H1 (cell line): ENCODE measurements at regions not wholly inside any gene's neighbourhood (a gene's known extent, or its start where the extent isn't known, plus 50 kb on each side); places are given as distances from the start of the nearest gene placed in this dataset.

Experiments used
- CTCF ChIA-PET: fragments of 300-600 bp; sonication (Branson Sonifier 250); formaldehyde crosslinking; loops from one replicate; lab custom pipeline; 2021; ENCODE audit not compliant: partially characterized antibody; lab: Charles Lee
- POLR2A ChIA-PET: fragments of 300-600 bp; sonication (Branson Sonifier 250); formaldehyde crosslinking; loops from one replicate; lab custom pipeline; 2021; ENCODE audit warnings: inconsistent platforms; ENCODE audit not compliant: partially characterized antibody; lab: Charles Lee
- DNase-seq, 2 experiments: peaks; one replicate each; pipeline versions ENCODE4 v3.0.0 to v3.0.0-alpha.2; 2010 to 2022; ENCODE audit warnings: low spot score in 2 of 2, low read depth in 1 of 2, mixed read lengths in 1 of 2
- FAIRE-seq: peaks from 2 replicates; lab custom pipeline; 2011; peaks lifted over from hg19 to GRCh38; lab: Jason Lieb, UNC
- H2AFZ ChIP-seq: 2 replicates; pipeline ENCODE4 v1.8.1; 2012; ENCODE audit warnings: low read length, inconsistent platforms
- H2AK5ac ChIP-seq: 2 replicates; pipeline ENCODE4 v1.6.1; 2013; ENCODE audit warnings: low read depth, low read length
- H2BK120ac ChIP-seq: replicated peaks from 2 replicates; pipeline ENCODE3; 2013; ENCODE audit warnings: low read depth, low read length, inconsistent platforms
- H2BK12ac ChIP-seq: 2 replicates; pipeline ENCODE4 v1.6.1; 2013; ENCODE audit warnings: low read depth, low read length
- H2BK15ac ChIP-seq: 2 replicates; pipeline ENCODE4 v1.6.1; 2013; ENCODE audit warnings: low read length
- H2BK20ac ChIP-seq: 2 replicates; pipeline ENCODE4 v1.6.1; 2013; ENCODE audit warnings: low read length
- H2BK5ac ChIP-seq: 2 replicates; pipeline ENCODE4 v1.6.1; 2013; ENCODE audit warnings: low read depth, low read length
- H3K14ac ChIP-seq: 2 replicates; pipeline ENCODE4 v1.6.1; 2013; ENCODE audit warnings: inconsistent platforms; ENCODE audit not compliant: insufficient read length
- H3K18ac ChIP-seq: 2 replicates; pipeline ENCODE4 v1.6.1; 2013; ENCODE audit warnings: low read length; ENCODE audit errors: extremely low read depth
- H3K23ac ChIP-seq: 2 replicates; pipeline ENCODE4 v1.6.1; 2013; ENCODE audit warnings: inconsistent platforms; ENCODE audit not compliant: insufficient read length
- H3K23me2 ChIP-seq: 2 replicates; pipeline ENCODE4 v1.6.1; 2013; ENCODE audit warnings: low read depth, low read length
- H3K27ac ChIP-seq: 2 replicates; pipeline ENCODE4 v1.6.1; 2011; ENCODE audit warnings: low read depth, low read length, inconsistent platforms
- H3K27me3 ChIP-seq, 4 experiments: replicated peaks in 1 of 4; 1 replicate in 1 of 4; 2 replicates in 3 of 4; pipeline versions ENCODE4 v1.6.1 to v1.8.1; 2011 to 2013; ENCODE audit warnings: low read length in 3 of 4, mild to moderate bottlenecking in 3 of 4, inconsistent platforms in 2 of 4, mixed read lengths in 2 of 4, moderate library complexity in 1 of 4; ENCODE audit not compliant: control insufficient read depth in 3 of 4, insufficient read depth in 3 of 4; ENCODE audit errors: extremely low read depth in 1 of 4
- H3K36me3 ChIP-seq, 4 experiments: 2 replicates each; pipeline versions ENCODE4 v1.6.1 to v1.8.1; 2011 to 2013; ENCODE audit warnings: mild to moderate bottlenecking in 4 of 4, low read length in 3 of 4, moderate library complexity in 2 of 4, control low read depth in 1 of 4, inconsistent platforms in 1 of 4; ENCODE audit not compliant: insufficient read depth in 4 of 4, control insufficient read depth in 2 of 4
- H3K4ac ChIP-seq: replicated peaks from 2 replicates; pipeline ENCODE3; 2013; ENCODE audit warnings: low read length, low read depth, mixed read lengths, inconsistent platforms; ENCODE audit not compliant: insufficient read length
- H3K4me1 ChIP-seq, 4 experiments: replicated peaks in 1 of 4; 1 replicate in 1 of 4; 2 replicates in 3 of 4; pipeline versions ENCODE4 v1.6.1 to v1.8.1; 2011 to 2013; ENCODE audit warnings: low read length in 3 of 4, inconsistent platforms in 2 of 4, mixed read lengths in 1 of 4; ENCODE audit not compliant: insufficient read depth in 4 of 4, control insufficient read depth in 3 of 4
- H3K4me2 ChIP-seq, 2 experiments: 2 replicates each; pipeline versions ENCODE4 v1.6.1 to v1.8.1; 2011 to 2013; ENCODE audit warnings: low read depth in 2 of 2, low read length in 2 of 2, control low read depth in 1 of 2, inconsistent platforms in 1 of 2, mild to moderate bottlenecking in 1 of 2; ENCODE audit not compliant: insufficient read depth in 1 of 2
- H3K4me3 ChIP-seq, 4 experiments: fragments of 200-600, 300-600 bp in 1 of 4; sonication (generic), shearing (Covaris generic), sonication (Bioruptor Twin) in 1 of 4; 2 replicates each; pipeline versions ENCODE4 v1.5.1 to v1.8.1; 2011 to 2016; ENCODE audit warnings: low read length in 4 of 4, low read depth in 3 of 4, control low read depth in 2 of 4, inconsistent platforms in 2 of 4, mild to moderate bottlenecking in 2 of 4, mixed read lengths in 1 of 4, moderate library complexity in 1 of 4; ENCODE audit not compliant: insufficient read depth in 2 of 4; ENCODE audit errors: extremely low read depth in 1 of 4
- H3K56ac ChIP-seq: replicated peaks from 2 replicates; pipeline ENCODE3; 2013; ENCODE audit warnings: low read depth, mild to moderate bottlenecking, mixed read lengths, low read length, inconsistent platforms; ENCODE audit not compliant: insufficient read length
- H3K79me1 ChIP-seq: 2 replicates; pipeline ENCODE4 v1.6.1; 2013; ENCODE audit warnings: low read depth, low read length, control low read depth
- H3K79me2 ChIP-seq, 2 experiments: 2 replicates each; pipeline versions ENCODE4 v1.6.1 to v1.8.1; 2012 to 2013; ENCODE audit warnings: low read length in 2 of 2, mild to moderate bottlenecking in 2 of 2, inconsistent platforms in 1 of 2; ENCODE audit not compliant: insufficient read depth in 2 of 2, control insufficient read depth in 1 of 2
- H3K9ac ChIP-seq, 4 experiments: replicated peaks in 1 of 4; 1 replicate in 1 of 4; 2 replicates in 3 of 4; pipeline versions ENCODE4 v1.6.1 to v1.8.1; 2011 to 2013; ENCODE audit warnings: low read depth in 3 of 4, low read length in 3 of 4, control low read depth in 2 of 4, mild to moderate bottlenecking in 2 of 4, moderate library complexity in 2 of 4, inconsistent platforms in 1 of 4; ENCODE audit errors: extremely low read depth in 1 of 4
- H3K9me3 ChIP-seq, 2 experiments: 2 replicates each; pipeline versions ENCODE4 v1.6.1 to v1.8.1; 2012 to 2013; ENCODE audit warnings: mild to moderate bottlenecking in 2 of 2, moderate library complexity in 2 of 2, control low read depth in 1 of 2, inconsistent platforms in 1 of 2, low read depth in 1 of 2, low read length in 1 of 2, mixed read lengths in 1 of 2; ENCODE audit not compliant: insufficient read depth in 2 of 2
- H4K20me1 ChIP-seq, 2 experiments: replicated peaks in 1 of 2; 2 replicates each; pipeline versions ENCODE3 to v1.8.1; 2011 to 2013; ENCODE audit warnings: inconsistent platforms in 2 of 2, low read length in 2 of 2, mild to moderate bottlenecking in 1 of 2; ENCODE audit not compliant: insufficient read depth in 2 of 2, control insufficient read depth in 1 of 2
- H4K5ac ChIP-seq: 2 replicates; pipeline ENCODE4 v1.6.1; 2013; ENCODE audit warnings: low read length, low read depth, mixed read lengths, inconsistent platforms; ENCODE audit not compliant: insufficient read length
- H4K8ac ChIP-seq: 2 replicates; pipeline ENCODE4 v1.8.0; 2013; ENCODE audit warnings: mild to moderate bottlenecking, moderate library complexity, low read length, inconsistent platforms; ENCODE audit not compliant: insufficient read depth; ENCODE audit errors: extremely low read depth
- H4K91ac ChIP-seq: replicated peaks from 2 replicates; pipeline ENCODE3; 2013; ENCODE audit warnings: low read length, mixed read lengths, inconsistent platforms; ENCODE audit not compliant: insufficient read length
- CTBP2 ChIP-seq: IDR thresholded peaks from 2 replicates; pipeline ENCODE4 v1.7.0; 2011; ENCODE audit warnings: borderline replicate concordance, mild to moderate bottlenecking, moderate library complexity, mixed read lengths, low read length; ENCODE audit not compliant: insufficient read depth, insufficient read length
- TAF1 ChIP-seq: IDR thresholded peaks from 2 replicates; pipeline ENCODE4 v1.6.1; 2011; ENCODE audit warnings: mild to moderate bottlenecking, low read depth, low read length
- USF2 ChIP-seq: IDR thresholded peaks from 2 replicates; pipeline ENCODE4 v1.6.1; 2011; ENCODE audit warnings: low read length, improper control_type of control experiment
- WGBS, 2 experiments: shearing (Covaris generic) in 1 of 2; methylation state at CpG; one replicate each; pipeline versions ENCODE4 v1.1.6 to v1.1.7; 2013 to 2015; ENCODE audit warnings: low lambda C conversion rate in 2 of 2, mixed read lengths in 2 of 2, inconsistent platforms in 1 of 2, low coverage in 1 of 2, missing lambda C conversion rate in 1 of 2; ENCODE audit not compliant: insufficient replicate concordance in 2 of 2, insufficient coverage in 1 of 2, insufficient read length in 1 of 2; ENCODE audit errors: extremely low coverage in 1 of 2, missing lambda C conversion rate in 1 of 2; 5-methylcytosine and 5-hydroxymethylcytosine counted together

GRCh38 chr10:121418126-121418777 lies 180.0 kb downstream of the FGFR2 start:
- H3K9me3 ChIP-seq = 0 out of 4 replicates have a peak, but pooled peaks cover 0 to 4% of the 10 kb centered on the region in 2 experiments
- no peak overlapping the region for H2BK5ac ChIP-seq
- H2BK12ac ChIP-seq = no peak overlapping the region
- no peak overlapping the region for H2BK15ac ChIP-seq
- H3K23ac ChIP-seq = no peak overlapping the region
- no peak overlapping the region for H4K8ac ChIP-seq
- no peaks in the 10 kb centered on the region for H3K79me2 ChIP-seq
- H3K4me2 ChIP-seq = no peak overlapping the region
- FAIRE-seq (no peak), DNase-seq (no peak)
- no peak overlapping the region for H3K4ac ChIP-seq
- ChIA-PET CTCF (interaction anchor here (1.0 to 2.0 kb wide), 3 partner anchors 9 to 181 kb away, joined by 3 to 5 read pairs (median 4); no protein-coding TSS in a partner anchor), POLR2A (interaction anchor here (0.9 kb wide), 1 partner anchor 13 kb away, joined by 3 read pairs; no protein-coding TSS in a partner anchor)
- no peaks in the 10 kb centered on the region for H3K36me3 ChIP-seq
- H4K5ac ChIP-seq = no peak overlapping the region
- no peak overlapping the region for H3K56ac ChIP-seq
- no peak overlapping the region for H3K4me3 ChIP-seq
- H3K27me3 ChIP-seq = no peaks in the 10 kb centered on the region
- H3K9ac ChIP-seq = no peak overlapping the region
- H3K27ac ChIP-seq = no peak overlapping the region
- no peak overlapping the region for H4K91ac ChIP-seq
- no peaks in the 10 kb centered on the region for H3K4me1 ChIP-seq
- no peak overlapping the region for H2AK5ac ChIP-seq
- no peaks in the 10 kb centered on the region for H3K23me2 ChIP-seq
- no peak overlapping the region for H2AFZ ChIP-seq
- WGBS, 2 experiments = 81% methylated on average over 1 of the region's 1 CpG; no CpG with 5 or more reads in 1 of the 2 experiments
- no peak overlapping the region for H2BK20ac ChIP-seq
- H3K18ac ChIP-seq = no peak overlapping the region
- no peaks in the 10 kb centered on the region for H4K20me1 ChIP-seq
- no peak overlapping the region for H2BK120ac ChIP-seq
- H3K79me1 ChIP-seq = no peaks in the 10 kb centered on the region
- H3K14ac ChIP-seq = no peak overlapping the region
- no peak for TF ChIP-seq CTBP2
- no peak for TF ChIP-seq TAF1
- no peak for TF ChIP-seq USF2
